Suprapubic skin (tissue), 4 donors: ENCODE measurements at regions not wholly inside any gene's neighbourhood (a gene's known extent, or its start where the extent isn't known, plus 50 kb on each side); places are given as distances from the start of the nearest gene placed in this dataset.
A peak's percentile ranks its signal among the peaks of the same experiment; 100 is the strongest.

Experiments
- DNase-seq, 2 donors: peaks; one replicate each; pipeline ENCODE4 v3.0.0-alpha.2; 2019; ENCODE audit warnings: low spot score in 2 of 2
- H3K27ac ChIP-seq: fragments of 200-600 bp; sonication (generic); one replicate; pipeline ENCODE4 v1.5.1; 2019
- H3K27me3 ChIP-seq: fragments of 200-600 bp; sonication (generic); one replicate; pipeline ENCODE4 v1.5.1; 2019
- H3K36me3 ChIP-seq: fragments of 200-600 bp; sonication (generic); one replicate; pipeline ENCODE4 v1.5.1; 2019
- H3K4me1 ChIP-seq: fragments of 200-600 bp; sonication (generic); one replicate; pipeline ENCODE4 v1.5.1; 2019
- H3K4me3 ChIP-seq: fragments of 200-600 bp; sonication (generic); one replicate; pipeline ENCODE4 v1.5.1; 2019; ENCODE audit warnings: mild to moderate bottlenecking
- H3K9me3 ChIP-seq: fragments of 200-600 bp; sonication (generic); one replicate; pipeline ENCODE4 v1.5.1; 2019
- CTCF ChIP-seq, 2 donors: fragments of 200-600 bp in 1 of 2; fragments of 450-650 bp in 1 of 2; sonication (generic) in 1 of 2; IDR thresholded peaks; one replicate each; pipeline ENCODE4 v1.5.1; 2016 to 2019; ENCODE audit warnings: antibody characterized with exemption in 2 of 2, mild to moderate bottlenecking in 1 of 2, moderate library complexity in 1 of 2
- EP300 ChIP-seq: sonication (generic); formaldehyde crosslinking; IDR thresholded peaks from one replicate; pipeline ENCODE4 v1.6.1; 2017; ENCODE audit warnings: antibody characterized with exemption
- POLR2A ChIP-seq, 2 donors: fragments of 450-650 bp; IDR thresholded peaks; one replicate each; pipeline ENCODE4 v1.6.1; 2017; ENCODE audit warnings: antibody characterized with exemption in 2 of 2, mild to moderate bottlenecking in 2 of 2, moderate library complexity in 2 of 2
- POLR2AphosphoS5 ChIP-seq, 3 donors: sonication (generic); formaldehyde crosslinking; IDR thresholded peaks; one replicate each; pipeline ENCODE4 v1.6.1; 2017; ENCODE audit warnings: antibody characterized with exemption in 3 of 3
- WGBS: methylation state at CpG from one replicate; pipeline ENCODE4 v1.1.5; 2018; 5-methylcytosine and 5-hydroxymethylcytosine counted together

- no peak overlapping the region for H3K4me3 ChIP-seq
- TF ChIP-seq POLR2AphosphoS5 (IDR thresholded peaks at IDR 0.05) (no peak), POLR2A (IDR thresholded peaks at IDR 0.05) (no peak), CTCF (IDR thresholded peaks at IDR 0.05) (no peak), EP300 (no peak)
- H3K27ac ChIP-seq = peak overlapping the region; percentile 43
- no peak for DNase-seq
- H3K36me3 ChIP-seq = no peaks in the 10 kb centered on the region
- WGBS = 40% methylated on average over 7 of the region's 7 CpGs
- no peaks in the 10 kb centered on the region for H3K27me3 ChIP-seq
- H3K4me1 ChIP-seq = no peaks in the 10 kb centered on the region
- H3K9me3 ChIP-seq = no peaks in the 10 kb centered on the region
Measured at GRCh38 chr4:53695540-53696463, 104.5 kb upstream of the LNX1 start.

- no peak overlapping the region for H3K4me3 ChIP-seq
- TF ChIP-seq CTCF (IDR thresholded peaks at IDR 0.05) = no peak
- no peak for TF ChIP-seq POLR2A (IDR thresholded peaks at IDR 0.05)
- no peak for TF ChIP-seq EP300
- TF ChIP-seq POLR2AphosphoS5 (IDR thresholded peaks at IDR 0.05) = no peak
- no peaks in the 10 kb centered on the region for H3K9me3 ChIP-seq
- no peak for DNase-seq
- 88% methylated on average over 2 of the region's 2 CpGs for whole genome bisulfite sequencing
- H3K36me3 ChIP-seq = no peaks in the 10 kb centered on the region
- H3K4me1 ChIP-seq = no peaks in the 10 kb centered on the region
- no peak overlapping the region for H3K27ac ChIP-seq
- no peaks in the 10 kb centered on the region for H3K27me3 ChIP-seq
Measured at GRCh38 chr4:53694666-53695065, 103.4 kb upstream of the LNX1 start.

- no peaks in the 10 kb centered on the region for H3K27me3 ChIP-seq
- no peaks in the 10 kb centered on the region for H3K4me1 ChIP-seq
- H3K4me3 ChIP-seq = no peak overlapping the region
- H3K27ac ChIP-seq = no peak overlapping the region
- TF ChIP-seq POLR2AphosphoS5 (IDR thresholded peaks at IDR 0.05) (no peak), POLR2A (IDR thresholded peaks at IDR 0.05) (no peak), CTCF (IDR thresholded peaks at IDR 0.05) (no peak), EP300 (no peak)
- H3K36me3 ChIP-seq = no peaks in the 10 kb centered on the region
- H3K9me3 ChIP-seq = no peaks in the 10 kb centered on the region
- WGBS = 76% methylated on average over 5 of the region's 5 CpGs
- DNase-seq = no peak
Measured at GRCh38 chr4:53693909-53694308, 102.6 kb upstream of the LNX1 start.

GRCh38 chr4:53693408-53693807 lies 102.1 kb upstream of the LNX1 start:
- no peak overlapping the region for H3K27ac ChIP-seq
- no peak for TF ChIP-seq EP300
- TF ChIP-seq CTCF (IDR thresholded peaks at IDR 0.05) = no peak
- no peak for TF ChIP-seq POLR2A (IDR thresholded peaks at IDR 0.05)
- no peak for TF ChIP-seq POLR2AphosphoS5 (IDR thresholded peaks at IDR 0.05)
- 91% methylated on average over 4 of the region's 4 CpGs for WGBS

GRCh38 chr4:53688186-53688790 lies 97.0 kb upstream of the LNX1 start:
- TF ChIP-seq CTCF (IDR thresholded peaks at IDR 0.05) = no peak
- H3K4me1 ChIP-seq = no peaks in the 10 kb centered on the region
- 49% methylated on average over 2 of the region's 2 CpGs for WGBS
- no peaks in the 10 kb centered on the region for H3K27me3 ChIP-seq
- no peak overlapping the region for H3K27ac ChIP-seq
- H3K36me3 ChIP-seq = no peaks in the 10 kb centered on the region
- no peaks in the 10 kb centered on the region for H3K9me3 ChIP-seq
- H3K4me3 ChIP-seq = no peak overlapping the region
- no peak for DNase-seq

More at GRCh38 chr4:53693408-53693807, 102.1 kb upstream of the LNX1 start:
- no peaks in the 10 kb centered on the region for H3K27me3 ChIP-seq
- no peak overlapping the region for H3K4me3 ChIP-seq
- no peak for DNase-seq
- H3K4me1 ChIP-seq = no peaks in the 10 kb centered on the region
- no peaks in the 10 kb centered on the region for H3K9me3 ChIP-seq
- no peaks in the 10 kb centered on the region for H3K36me3 ChIP-seq
